IMR-90 (cell line): ENCODE measurements at regions not wholly inside any gene's neighbourhood (a gene's known extent, or its start where the extent isn't known, plus 50 kb on each side); places are given as distances from the start of the nearest gene placed in this dataset.

Source experiments
- ATAC-seq: fragments of 200-7000 bp; cut with Tn5 transposase; 2 replicates; pipeline ENCODE4 v1.9.1; 2020; ENCODE audit warnings: low read depth, mild to moderate bottlenecking, moderate library complexity
- BruUV-seq: library from RNA; stranded (reverse); fragments of 400-500 nt; replicated peaks from 2 replicates; lab custom pipeline; 2021; lab: Mats Ljungman, UMichigan
- CTCF ChIA-PET: fragments of 300-600 bp; formaldehyde crosslinking; extraction: SDS; loops from one replicate; lab custom pipeline; 2021; ENCODE audit warnings: antibody characterized with exemption; lab: Yijun Ruan, JAX
- POLR2A ChIA-PET: fragments of 300-600 bp; sonication (Branson Sonifier 250); formaldehyde crosslinking; loops from one replicate; lab custom pipeline; 2022; ENCODE audit warnings: antibody characterized with exemption; ENCODE audit not compliant: unreplicated experiment; lab: Charles Lee
- DNase-seq: peaks from one replicate; pipeline ENCODE4 v3.0.0; 2013
- H2AFZ ChIP-seq: replicated peaks from 2 replicates; pipeline ENCODE3; 2013; ENCODE audit warnings: low read length, mild to moderate bottlenecking; ENCODE audit not compliant: poor library complexity
- H2AK5ac ChIP-seq: 2 replicates; pipeline ENCODE4 v1.6.1; 2013; ENCODE audit warnings: low read depth, low read length, inconsistent platforms
- H2AK9ac ChIP-seq: replicated peaks from 2 replicates; pipeline ENCODE3; 2013; ENCODE audit warnings: mild to moderate bottlenecking, low read depth, low read length, moderate library complexity; ENCODE audit not compliant: poor library complexity
- H2BK120ac ChIP-seq: 2 replicates; pipeline ENCODE4 v1.6.1; 2013; ENCODE audit warnings: low read depth, low read length, inconsistent platforms
- H2BK15ac ChIP-seq: 3 replicates; pipeline ENCODE4 v1.6.1; 2013; ENCODE audit warnings: low read depth, low read length, inconsistent platforms
- H2BK20ac ChIP-seq: 2 replicates; pipeline ENCODE4 v1.6.1; 2013; ENCODE audit warnings: low read depth, mild to moderate bottlenecking, inconsistent platforms, low read length, moderate library complexity
- H2BK5ac ChIP-seq: 2 replicates; pipeline ENCODE4 v1.6.1; 2013; ENCODE audit warnings: mild to moderate bottlenecking, low read depth, low read length, inconsistent platforms; ENCODE audit not compliant: poor library complexity, severe bottlenecking
- H3K14ac ChIP-seq: replicated peaks from 2 replicates; pipeline ENCODE4 v1.6.1; 2013; ENCODE audit warnings: low read depth, low read length, inconsistent platforms
- H3K18ac ChIP-seq: 2 replicates; pipeline ENCODE4 v1.6.1; 2013; ENCODE audit warnings: low read depth, low read length, control low read depth
- H3K23ac ChIP-seq: 2 replicates; pipeline ENCODE4 v1.6.1; 2013; ENCODE audit warnings: low read depth, low read length, inconsistent platforms
- H3K27ac ChIP-seq: 2 replicates; pipeline ENCODE4 v1.5.1; 2013; ENCODE audit warnings: mild to moderate bottlenecking, control low read depth, low read length; ENCODE audit not compliant: insufficient read depth
- H3K27me3 ChIP-seq: 2 replicates; pipeline ENCODE4 v1.6.1; 2013; ENCODE audit warnings: low read length; ENCODE audit not compliant: control insufficient read depth, insufficient read depth
- H3K36me3 ChIP-seq: 2 replicates; pipeline ENCODE4 v1.6.1; 2013; ENCODE audit warnings: low read length, mixed read lengths; ENCODE audit not compliant: control insufficient read depth, insufficient read depth
- H3K4ac ChIP-seq: 2 replicates; pipeline ENCODE4 v1.6.1; 2013; ENCODE audit warnings: low read depth, low read length, inconsistent platforms
- H3K4me1 ChIP-seq: 2 replicates; pipeline ENCODE4 v1.6.1; 2013; ENCODE audit warnings: low read length, mixed read lengths; ENCODE audit not compliant: control insufficient read depth, insufficient read depth
- H3K4me2 ChIP-seq: 2 replicates; pipeline ENCODE4 v1.6.1; 2013; ENCODE audit warnings: low read depth, mild to moderate bottlenecking, control low read depth, low read length, moderate library complexity
- H3K4me3 ChIP-seq: 2 replicates; pipeline ENCODE4 v1.5.1; 2013; ENCODE audit warnings: low read depth, mild to moderate bottlenecking, control low read depth, low read length, moderate library complexity; ENCODE audit not compliant: insufficient read depth
- H3K56ac ChIP-seq: 2 replicates; pipeline ENCODE4 v1.6.1; 2013; ENCODE audit warnings: low read length, inconsistent platforms; ENCODE audit not compliant: insufficient read depth; ENCODE audit errors: extremely low read depth
- H3K79me1 ChIP-seq, 2 experiments: 2 replicates each; pipeline ENCODE4 v1.6.1; 2013; ENCODE audit warnings: low read length in 2 of 2, inconsistent platforms in 1 of 2, low read depth in 1 of 2
- H3K9ac ChIP-seq: 2 replicates; pipeline ENCODE4 v1.6.1; 2013; ENCODE audit warnings: low read depth, low read length, control low read depth
- H3K9me1 ChIP-seq: 2 replicates; pipeline ENCODE4 v1.6.1; 2013; ENCODE audit warnings: low read length, inconsistent platforms; ENCODE audit not compliant: insufficient read depth
- H3K9me3 ChIP-seq: 2 replicates; pipeline ENCODE4 v1.6.1; 2013; ENCODE audit warnings: low read length; ENCODE audit not compliant: control insufficient read depth, insufficient read depth
- H4K20me1 ChIP-seq: 2 replicates; pipeline ENCODE4 v1.6.1; 2013; ENCODE audit warnings: low read length, inconsistent platforms; ENCODE audit not compliant: insufficient read depth
- H4K5ac ChIP-seq: 2 replicates; pipeline ENCODE4 v1.6.1; 2013; ENCODE audit warnings: mild to moderate bottlenecking, low read depth, low read length, control low read depth
- H4K8ac ChIP-seq, 2 experiments: 2 replicates each; pipeline ENCODE4 v1.6.1; 2013; ENCODE audit warnings: low read depth in 2 of 2, low read length in 2 of 2, control low read depth in 1 of 2, inconsistent platforms in 1 of 2
- H4K91ac ChIP-seq: 2 replicates; pipeline ENCODE4 v1.6.1; 2013; ENCODE audit warnings: low read depth, low read length, inconsistent platforms; ENCODE audit not compliant: insufficient read depth
- BHLHE40 ChIP-seq: fragments of 150-350 bp; IDR thresholded peaks from 2 replicates; pipeline ENCODE4 v1.6.1; 2016; ENCODE audit warnings: mild to moderate bottlenecking, low read depth, low read length
- CTCF ChIP-seq: conservative IDR thresholded peaks from 2 replicates; pipeline ENCODE4 v1.5.1; 2012; ENCODE audit warnings: mild to moderate bottlenecking, low read depth, low read length, improper control_type of control experiment
- FOS ChIP-seq: fragments of 150-350 bp; IDR thresholded peaks from 2 replicates; pipeline ENCODE4 v1.6.1; 2016; ENCODE audit warnings: low read depth, low read length
- NFE2L2 ChIP-seq: fragments of 150-350 bp; IDR thresholded peaks from 2 replicates; pipeline ENCODE4 v1.6.1; 2016; ENCODE audit warnings: low read depth, mild to moderate bottlenecking, low read length
- WGBS, 2 experiments: methylation state at CpG; one replicate each; pipeline versions ENCODE4 v1.1.5 to v1.1.7; 2013; ENCODE audit warnings: missing lambda C conversion rate in 2 of 2; ENCODE audit not compliant: insufficient read length in 1 of 2; ENCODE audit errors: extremely low coverage in 2 of 2; 5-methylcytosine and 5-hydroxymethylcytosine counted together
- dilution Hi-C: fragments of 300-500 bp; cut with HindIII; formaldehyde crosslinking; loops from one replicate; pipeline ENCODE4 v1.14.3; 2018; ENCODE audit warnings: low sequenced_read_pairs; ENCODE audit not compliant: unreplicated experiment
- in situ Hi-C: fragments of 300-500 bp; cut with MboI; formaldehyde crosslinking; loops from 3 replicates; pipeline ENCODE4 v1.14.3; 2019; ENCODE audit warnings: low sequenced_read_pairs, inconsistent platforms, mixed read lengths
- intact Hi-C: fragments of 100-400 bp; cut with micrococcal nuclease; formaldehyde crosslinking; loops from 2 replicates; pipeline ENCODE4 v1.10.0; 2022

GRCh38 chr3:22360164-22360563 lies 609.2 kb upstream of the ZNF385D start:
- no peaks in the 10 kb centered on the region for H3K4me1 ChIP-seq
- no peak overlapping the region for H2AFZ ChIP-seq
- H3K18ac ChIP-seq: no peak overlapping the region
- WGBS, 2 experiments: 54% methylated on average over 4 of the region's 6 CpGs; no CpG with 5 or more reads in 1 of the 2 experiments
- no peak overlapping the region for H3K9ac ChIP-seq
- TF ChIP-seq FOS: no peak
- TF ChIP-seq NFE2L2: no peak
- no peak for TF ChIP-seq CTCF
- no peak for TF ChIP-seq BHLHE40
- ATAC-seq (no peak), DNase-seq (no peak)
- no peak overlapping the region for H3K4me2 ChIP-seq
- H2BK15ac ChIP-seq: no peak overlapping the region
- H3K4me3 ChIP-seq: no peak overlapping the region
- H2BK5ac ChIP-seq: no peak overlapping the region
- no peak overlapping the region for H2AK5ac ChIP-seq
- H3K27me3 ChIP-seq: no peaks in the 10 kb centered on the region
- ChIA-PET CTCF (interaction anchor here (0.6 kb wide), 1 partner anchor 102 kb away, joined by 3 read pairs; no protein-coding TSS in a partner anchor), POLR2A (no interaction called here)
- no peaks in the 10 kb centered on the region for H3K36me3 ChIP-seq
- no peak overlapping the region for H3K23ac ChIP-seq
- intact Hi-C loops: no loop called here
- no peak overlapping the region for H4K8ac ChIP-seq
- H2BK20ac ChIP-seq: no peak overlapping the region
- no peak overlapping the region for H4K91ac ChIP-seq
- BruUV-seq: no TSS peak
- H3K4ac ChIP-seq: no peak overlapping the region
- H3K79me1 ChIP-seq: no peaks in the 10 kb centered on the region
- no peak overlapping the region for H3K27ac ChIP-seq
- H3K9me1 ChIP-seq: no peaks in the 10 kb centered on the region
- no peak overlapping the region for H3K14ac ChIP-seq
- dilution Hi-C loops: no loop called here
- no peak overlapping the region for H4K5ac ChIP-seq
- H3K9me3 ChIP-seq: no peaks in the 10 kb centered on the region
- H2BK120ac ChIP-seq: no peak overlapping the region
- in situ Hi-C loops: no loop called here
- no peaks in the 10 kb centered on the region for H4K20me1 ChIP-seq
- H2AK9ac ChIP-seq: no peak overlapping the region
- H3K56ac ChIP-seq: no peak overlapping the region
